SU-DHL-6 (cell line): ENCODE measurements at regions not wholly inside any gene's neighbourhood (a gene's known extent, or its start where the extent isn't known, plus 50 kb on each side); places are given as distances from the start of the nearest gene placed in this dataset.

Source experiments
- H2AFZ ChIP-seq: fragments of 200-600 bp; sonication (generic); 2 replicates; pipeline ENCODE4 v1.6.1; 2014; ENCODE audit warnings: low read depth, mild to moderate bottlenecking, moderate library complexity, mixed read lengths, antibody characterized with exemption, low read length; ENCODE audit not compliant: severe bottlenecking
- H3F3A ChIP-seq: fragments of 200-600 bp; shearing (Covaris generic); 2 replicates; pipeline ENCODE4 v1.6.0; 2016; ENCODE audit warnings: antibody characterized with exemption, mild to moderate bottlenecking; ENCODE audit not compliant: insufficient read depth
- H3K27ac ChIP-seq: fragments of 200-600 bp; sonication (generic); 2 replicates; pipeline ENCODE4 v1.5.1; 2016; ENCODE audit warnings: low read depth, mild to moderate bottlenecking, low read length, moderate library complexity, mixed read lengths
- H3K27me3 ChIP-seq: fragments of 200-600 bp; sonication (generic), shearing (Covaris generic); 2 replicates; pipeline ENCODE4 v1.6.0; 2014; ENCODE audit warnings: mild to moderate bottlenecking, low read length
- H3K36me3 ChIP-seq: fragments of 200-600 bp; sonication (generic); 2 replicates; pipeline ENCODE4 v1.6.1; 2014; ENCODE audit warnings: mild to moderate bottlenecking, low read length, mixed read lengths
- H3K4me2 ChIP-seq: fragments of 300-600, 200-600 bp; shearing (Covaris generic), sonication (generic); 2 replicates; pipeline ENCODE4 v1.6.0; 2014; ENCODE audit warnings: low read length, low read depth, mild to moderate bottlenecking; ENCODE audit not compliant: poor library complexity, severe bottlenecking
- H3K4me3 ChIP-seq: fragments of 200-600 bp; sonication (generic); 2 replicates; pipeline ENCODE4 v1.5.1; 2014; ENCODE audit warnings: antibody characterized with exemption, low read length, mild to moderate bottlenecking, mixed read lengths; ENCODE audit not compliant: insufficient read depth, poor library complexity, severe bottlenecking
- H3K79me2 ChIP-seq: fragments of 200-600 bp; sonication (generic); 2 replicates; pipeline ENCODE4 v1.6.1; 2014; ENCODE audit warnings: mild to moderate bottlenecking, low read length, moderate library complexity; ENCODE audit not compliant: insufficient read depth
- H3K9ac ChIP-seq: fragments of 200-600 bp; sonication (generic); 2 replicates; pipeline ENCODE4 v1.7.0; 2014; ENCODE audit warnings: mild to moderate bottlenecking, low read length
- H3K9me2 ChIP-seq: fragments of 200-600 bp; sonication (generic); replicated peaks from 2 replicates; pipeline ENCODE4 v1.6.1; 2014; ENCODE audit warnings: low read length; ENCODE audit not compliant: insufficient read depth
- H3K9me3 ChIP-seq: fragments of 200-600 bp; sonication (generic); 2 replicates; pipeline ENCODE4 v1.6.1; 2014; ENCODE audit warnings: low read length, mixed read lengths; ENCODE audit not compliant: insufficient read depth
- H4K20me1 ChIP-seq: fragments of 200-600 bp; sonication (generic); 2 replicates; pipeline ENCODE4 v1.6.1; 2014; ENCODE audit warnings: low read depth, mild to moderate bottlenecking, antibody characterized with exemption, low read length, moderate library complexity, mixed read lengths
- EZH2phosphoT487 ChIP-seq: fragments of 200-600 bp; sonication (generic), shearing (Covaris generic); conservative IDR thresholded peaks from 2 replicates; pipeline ENCODE4 v1.6.1; 2018; ENCODE audit warnings: mild to moderate bottlenecking, antibody characterized with exemption, low read length, moderate library complexity, mixed read lengths
- TF ChIP-seq, protein P1 (sequence below): fragments of 200-600 bp; sonication (generic); IDR thresholded peaks from one replicate; pipeline ENCODE4 v1.5.1; 2017; ENCODE audit warnings: antibody characterized with exemption, mild to moderate bottlenecking, low read length, moderate library complexity; ENCODE audit not compliant: insufficient read depth, poor library complexity, severe bottlenecking

DNA sequence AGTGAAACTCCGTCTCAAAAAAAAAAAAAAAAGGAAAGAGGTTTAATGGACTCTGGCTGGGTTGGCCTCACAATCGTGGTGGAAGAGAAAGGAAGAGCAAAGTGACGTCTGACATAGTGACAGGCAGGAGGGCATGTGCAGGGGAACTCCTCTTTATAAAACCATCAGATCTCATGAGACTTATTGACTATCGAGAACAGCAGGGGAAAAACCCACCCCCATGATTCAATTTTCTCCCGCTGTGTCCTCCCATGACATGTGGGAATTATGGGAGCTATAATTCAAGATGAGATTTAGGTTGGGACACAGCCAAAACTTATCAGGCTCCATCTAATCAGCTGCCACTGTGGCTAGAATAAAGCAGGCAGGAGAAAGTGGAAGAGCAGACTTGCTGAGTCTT lies 610.4 kb upstream of the NUDT12 start:
- H3K4me3 ChIP-seq, result no peak overlapping the region
- H3K4me2 ChIP-seq, result no peak overlapping the region
- H3K36me3 ChIP-seq, result no peaks in the 10 kb centered on the region
- no peak overlapping the region for H2AFZ ChIP-seq
- no peaks in the 10 kb centered on the region for H3F3A ChIP-seq
- H3K27me3 ChIP-seq, result no peaks in the 10 kb centered on the region
- no peaks in the 10 kb centered on the region for H3K9me2 ChIP-seq
- no peaks in the 10 kb centered on the region for H3K9me3 ChIP-seq
- H4K20me1 ChIP-seq, result no peaks in the 10 kb centered on the region
- no peaks in the 10 kb centered on the region for H3K79me2 ChIP-seq
- H3K27ac ChIP-seq, result no peak overlapping the region
- no peak overlapping the region for H3K9ac ChIP-seq
- TF ChIP-seq EZH2phosphoT487, result no peak
- TF ChIP-seq, protein P1, sequence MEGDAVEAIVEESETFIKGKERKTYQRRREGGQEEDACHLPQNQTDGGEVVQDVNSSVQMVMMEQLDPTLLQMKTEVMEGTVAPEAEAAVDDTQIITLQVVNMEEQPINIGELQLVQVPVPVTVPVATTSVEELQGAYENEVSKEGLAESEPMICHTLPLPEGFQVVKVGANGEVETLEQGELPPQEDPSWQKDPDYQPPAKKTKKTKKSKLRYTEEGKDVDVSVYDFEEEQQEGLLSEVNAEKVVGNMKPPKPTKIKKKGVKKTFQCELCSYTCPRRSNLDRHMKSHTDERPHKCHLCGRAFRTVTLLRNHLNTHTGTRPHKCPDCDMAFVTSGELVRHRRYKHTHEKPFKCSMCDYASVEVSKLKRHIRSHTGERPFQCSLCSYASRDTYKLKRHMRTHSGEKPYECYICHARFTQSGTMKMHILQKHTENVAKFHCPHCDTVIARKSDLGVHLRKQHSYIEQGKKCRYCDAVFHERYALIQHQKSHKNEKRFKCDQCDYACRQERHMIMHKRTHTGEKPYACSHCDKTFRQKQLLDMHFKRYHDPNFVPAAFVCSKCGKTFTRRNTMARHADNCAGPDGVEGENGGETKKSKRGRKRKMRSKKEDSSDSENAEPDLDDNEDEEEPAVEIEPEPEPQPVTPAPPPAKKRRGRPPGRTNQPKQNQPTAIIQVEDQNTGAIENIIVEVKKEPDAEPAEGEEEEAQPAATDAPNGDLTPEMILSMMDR, result no peak

DNA sequence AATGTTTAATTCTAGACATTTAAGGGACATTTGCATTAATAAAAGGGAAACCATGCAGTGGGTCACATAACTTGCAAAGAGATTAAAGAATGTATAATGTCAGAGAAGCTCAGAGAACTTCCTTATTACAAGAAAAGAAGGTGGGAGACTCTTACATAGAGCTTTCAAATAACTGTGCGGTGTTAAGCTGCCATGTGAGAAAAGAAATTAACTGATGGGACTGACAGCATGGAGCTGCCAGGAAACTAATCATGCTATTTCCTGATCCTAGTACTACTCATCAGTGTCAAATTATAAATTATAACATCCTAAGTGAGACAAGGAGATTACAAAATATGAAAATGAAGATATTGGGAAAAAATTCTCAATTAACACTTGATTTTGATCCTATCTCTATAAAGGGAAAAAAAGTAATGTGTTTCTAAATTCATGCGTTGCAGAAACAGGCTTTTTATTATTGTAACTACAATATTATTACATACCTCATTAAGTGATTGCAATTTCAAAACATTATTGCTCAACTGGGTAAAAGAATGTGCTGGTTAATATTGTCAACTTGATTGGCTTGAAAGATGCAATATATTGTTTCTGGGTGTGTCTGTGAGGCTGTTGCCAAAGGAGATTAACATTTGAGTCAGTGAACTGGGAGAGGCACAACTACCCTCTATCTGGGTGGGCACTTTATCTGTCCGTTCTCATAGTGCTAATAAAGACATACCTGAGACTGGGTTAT lies 609.5 kb upstream of the NUDT12 start:
- Histone ChIP-seq H2AFZ (no peak overlapping the region), H3K36me3 (no peaks in the 10 kb centered on the region), H3K9me3 (no peaks in the 10 kb centered on the region), H3K27me3 (no peaks in the 10 kb centered on the region), H3K9me2 (no peaks in the 10 kb centered on the region), H4K20me1 (no peaks in the 10 kb centered on the region), H3F3A (no peaks in the 10 kb centered on the region), H3K9ac (no peak overlapping the region), H3K4me2 (no peak overlapping the region), H3K27ac (no peak overlapping the region), H3K4me3 (no peak overlapping the region), H3K79me2 (no peaks in the 10 kb centered on the region)
- no peak for TF ChIP-seq EZH2phosphoT487
- TF ChIP-seq, protein P1, result no peak

- no peaks in the 10 kb centered on the region for H3F3A ChIP-seq
- H3K27me3 ChIP-seq, result no peaks in the 10 kb centered on the region
- H3K9ac ChIP-seq, result no peak overlapping the region
- H3K9me2 ChIP-seq, result no peaks in the 10 kb centered on the region
- no peaks in the 10 kb centered on the region for H3K36me3 ChIP-seq
- H2AFZ ChIP-seq, result no peak overlapping the region
- no peak for TF ChIP-seq EZH2phosphoT487
- TF ChIP-seq, protein P1, result no peak
- H3K4me3 ChIP-seq, result no peak overlapping the region
- no peaks in the 10 kb centered on the region for H4K20me1 ChIP-seq
- no peaks in the 10 kb centered on the region for H3K9me3 ChIP-seq
- H3K27ac ChIP-seq, result no peak overlapping the region
- no peak overlapping the region for H3K4me2 ChIP-seq
- H3K79me2 ChIP-seq, result no peaks in the 10 kb centered on the region
Measured at GRCh38 chr5:104170926-104171325, 608.3 kb upstream of the NUDT12 start.
